Activated T-helper 2 cell treated with anti-CD3 and anti-CD28 coated beads, Interferon-gamma antibody, Interleukin-2, Interleukin-4, amounts not matched to agents 10 μg/mL and 5 μg/mL and 100 μg/mL, durations not matched to agents 14 hours and 24 hours and 36 hours (primary cell): ENCODE measurements at regions not wholly inside any gene's neighbourhood (a gene's known extent, or its start where the extent isn't known, plus 50 kb on each side); places are given as distances from the start of the nearest gene placed in this dataset.

Experiments
- DNase-seq: peaks from one replicate; pipeline ENCODE4 v3.0.0; 2021; ENCODE audit warnings: low spot score
- H3K27ac Mint-ChIP-seq: one replicate; pipeline ENCODE4 v1.8.0; 2021; ENCODE audit warnings: mixed read lengths
- H3K27me3 Mint-ChIP-seq: one replicate; pipeline ENCODE4 v1.8.0; 2021; ENCODE audit warnings: low read depth, mixed read lengths
- H3K36me3 Mint-ChIP-seq: one replicate; pipeline ENCODE4 v1.8.0; 2021; ENCODE audit warnings: low read depth, mixed read lengths
- H3K4me1 Mint-ChIP-seq: one replicate; pipeline ENCODE4 v1.8.0; 2021; ENCODE audit warnings: low read depth, mixed read lengths
- H3K4me3 Mint-ChIP-seq: one replicate; pipeline ENCODE4 v1.8.0; 2021; ENCODE audit warnings: low read depth, mild to moderate bottlenecking, moderate library complexity, mixed read lengths
- H3K9me3 Mint-ChIP-seq: one replicate; pipeline ENCODE4 v1.8.0; 2021; ENCODE audit warnings: mixed read lengths
- intact Hi-C: fragments of 100-400 bp; cut with micrococcal nuclease; formaldehyde crosslinking; loops from one replicate; pipeline ENCODE4 v1.15.1; 2023

GRCh38 chr12:127556231-127556886 is 710.6 kb upstream of the TMEM132C start:
- intact Hi-C loops: loop anchor here (10.0 kb wide), 1 partner anchor 1358 kb away; no protein-coding TSS in a partner anchor
- DNase-seq: no peak
- Mint-ChIP-seq H3K27me3 (no peaks in the 10 kb centered on the region), H3K36me3 (peaks cover 19% of the 10 kb centered on the region), H3K4me1 (peaks cover 46% of the 10 kb centered on the region), H3K4me3 (no peak overlapping the region), H3K27ac (peak overlapping the region; percentile 38), H3K9me3 (peaks cover 30% of the 10 kb centered on the region)

GRCh38 chr12:127558361-127558760 is 708.6 kb upstream of the TMEM132C start:
- no peaks in the 10 kb centered on the region for H3K27me3 Mint-ChIP-seq
- H3K4me1 Mint-ChIP-seq: peaks cover 60% of the 10 kb centered on the region
- H3K4me3 Mint-ChIP-seq: peak overlapping the region; percentile 49
- intact Hi-C loops: loop anchor here (2.0 to 10.0 kb wide), 2 partner anchors 74 to 1356 kb away; no protein-coding TSS in a partner anchor
- no peak for DNase-seq
- peaks cover 18% of the 10 kb centered on the region for H3K9me3 Mint-ChIP-seq
- H3K36me3 Mint-ChIP-seq: peaks cover 19% of the 10 kb centered on the region
- H3K27ac Mint-ChIP-seq: peak overlapping the region; percentile 86

- intact Hi-C loops: loop anchor here (1.0 to 10.0 kb wide), 3 partner anchors 50 to 1355 kb away; no protein-coding TSS in a partner anchor
- peak overlapping the region; percentile 98 for H3K27ac Mint-ChIP-seq
- peaks cover 24% of the 10 kb centered on the region for H3K9me3 Mint-ChIP-seq
- H3K4me3 Mint-ChIP-seq: peak overlapping the region; percentile 51
- H3K36me3 Mint-ChIP-seq: peaks cover 20% of the 10 kb centered on the region
- H3K27me3 Mint-ChIP-seq: no peaks in the 10 kb centered on the region
- DNase-seq: peak; percentile 84
- peaks cover 60% of the 10 kb centered on the region for H3K4me1 Mint-ChIP-seq
These were observed 707.5 kb upstream of the TMEM132C start for GRCh38 chr12:127559349-127560040.

GRCh38 chr12:127560041-127560478 is 706.9 kb upstream of the TMEM132C start:
- peak overlapping the region; percentile 98 for H3K27ac Mint-ChIP-seq
- H3K9me3 Mint-ChIP-seq: peaks cover 30% of the 10 kb centered on the region
- H3K36me3 Mint-ChIP-seq: peaks cover 25% of the 10 kb centered on the region
- peaks cover 63% of the 10 kb centered on the region for H3K4me1 Mint-ChIP-seq
- H3K4me3 Mint-ChIP-seq: peak overlapping the region; percentile 42
- no peak for DNase-seq
- H3K27me3 Mint-ChIP-seq: no peaks in the 10 kb centered on the region
- intact Hi-C loops: no loop called here

- intact Hi-C loops: no loop called here
- H3K9me3 Mint-ChIP-seq: peaks cover 30% of the 10 kb centered on the region
- H3K36me3 Mint-ChIP-seq: peaks cover 19% of the 10 kb centered on the region
- no peak overlapping the region for H3K4me3 Mint-ChIP-seq
- no peaks in the 10 kb centered on the region for H3K27me3 Mint-ChIP-seq
- DNase-seq: no peak
- H3K4me1 Mint-ChIP-seq: peaks cover 42% of the 10 kb centered on the region
- H3K27ac Mint-ChIP-seq: no peak overlapping the region
These were observed 704.2 kb upstream of the TMEM132C start for GRCh38 chr12:127562816-127563215.

GRCh38 chr12:127565241-127565640 is 701.7 kb upstream of the TMEM132C start:
- Mint-ChIP-seq H3K36me3 (peaks cover 12% of the 10 kb centered on the region), H3K9me3 (peaks cover 31% of the 10 kb centered on the region), H3K27me3 (peaks cover 6% of the 10 kb centered on the region), H3K27ac (no peak overlapping the region), H3K4me3 (no peak overlapping the region), H3K4me1 (peaks cover 22% of the 10 kb centered on the region)
- DNase-seq: no peak
- intact Hi-C loops: no loop called here

GRCh38 chr12:127567531-127567930 is 699.4 kb upstream of the TMEM132C start:
- peaks cover 13% of the 10 kb centered on the region for H3K27me3 Mint-ChIP-seq
- no peak overlapping the region for H3K4me3 Mint-ChIP-seq
- H3K4me1 Mint-ChIP-seq: peaks cover 9% of the 10 kb centered on the region
- peaks cover 6% of the 10 kb centered on the region for H3K36me3 Mint-ChIP-seq
- no peak overlapping the region for H3K27ac Mint-ChIP-seq
- H3K9me3 Mint-ChIP-seq: peaks cover 23% of the 10 kb centered on the region
- intact Hi-C loops: no loop called here
- DNase-seq: no peak

- Mint-ChIP-seq H3K4me3 (no peak overlapping the region), H3K27me3 (peaks cover 26% of the 10 kb centered on the region), H3K36me3 (no peaks in the 10 kb centered on the region), H3K9me3 (peaks cover 11% of the 10 kb centered on the region), H3K4me1 (no peaks in the 10 kb centered on the region), H3K27ac (no peak overlapping the region)
- no peak for DNase-seq
- intact Hi-C loops: no loop called here
These were observed 696.6 kb upstream of the TMEM132C start for GRCh38 chr12:127570387-127570786.

- peaks cover 27% of the 10 kb centered on the region for H3K27me3 Mint-ChIP-seq
- no peaks in the 10 kb centered on the region for H3K36me3 Mint-ChIP-seq
- no peak overlapping the region for H3K27ac Mint-ChIP-seq
- no peak for DNase-seq
- intact Hi-C loops: no loop called here
- no peaks in the 10 kb centered on the region for H3K4me1 Mint-ChIP-seq
- H3K4me3 Mint-ChIP-seq: no peak overlapping the region
- H3K9me3 Mint-ChIP-seq: peaks cover 10% of the 10 kb centered on the region
These were observed 696.1 kb upstream of the TMEM132C start for GRCh38 chr12:127570793-127571360.

GRCh38 chr12:127571578-127571977 is 695.4 kb upstream of the TMEM132C start:
- H3K4me1 Mint-ChIP-seq: no peaks in the 10 kb centered on the region
- no peak for DNase-seq
- intact Hi-C loops: no loop called here

GRCh38 chr12:127579446-127579845 is 687.5 kb upstream of the TMEM132C start:
- intact Hi-C loops: no loop called here
- H3K9me3 Mint-ChIP-seq: no peaks in the 10 kb centered on the region
- no peaks in the 10 kb centered on the region for H3K36me3 Mint-ChIP-seq
- no peaks in the 10 kb centered on the region for H3K4me1 Mint-ChIP-seq
- H3K27me3 Mint-ChIP-seq: peaks cover 13% of the 10 kb centered on the region
- no peak overlapping the region for H3K4me3 Mint-ChIP-seq
- DNase-seq: no peak
- H3K27ac Mint-ChIP-seq: no peak overlapping the region

More at GRCh38 chr12:127571578-127571977, 695.4 kb upstream of the TMEM132C start:
- Mint-ChIP-seq H3K27me3 (peaks cover 27% of the 10 kb centered on the region), H3K27ac (no peak overlapping the region), H3K4me3 (no peak overlapping the region), H3K9me3 (peaks cover 6% of the 10 kb centered on the region), H3K36me3 (no peaks in the 10 kb centered on the region)

GRCh38 chr12:127582074-127582473 is 684.9 kb upstream of the TMEM132C start:
- peaks cover 3% of the 10 kb centered on the region for H3K9me3 Mint-ChIP-seq

GRCh38 chr12:127583041-127583440 is 683.9 kb upstream of the TMEM132C start:
- Mint-ChIP-seq H3K4me3 (no peak overlapping the region), H3K36me3 (no peaks in the 10 kb centered on the region), H3K27me3 (peaks cover 4% of the 10 kb centered on the region), H3K4me1 (no peaks in the 10 kb centered on the region), H3K27ac (no peak overlapping the region), H3K9me3 (peaks cover 8% of the 10 kb centered on the region)
- DNase-seq: no peak
- intact Hi-C loops: no loop called here

More at GRCh38 chr12:127582074-127582473, 684.9 kb upstream of the TMEM132C start:
- H3K36me3 Mint-ChIP-seq: no peaks in the 10 kb centered on the region
- no peaks in the 10 kb centered on the region for H3K4me1 Mint-ChIP-seq
- DNase-seq: no peak
- peaks cover 7% of the 10 kb centered on the region for H3K27me3 Mint-ChIP-seq
- intact Hi-C loops: no loop called here
- H3K4me3 Mint-ChIP-seq: no peak overlapping the region
- no peak overlapping the region for H3K27ac Mint-ChIP-seq
